Lower leg skin (tissue), 3 donors: ENCODE measurements at regions not wholly inside any gene's neighbourhood (a gene's known extent, or its start where the extent isn't known, plus 50 kb on each side); places are given as distances from the start of the nearest gene placed in this dataset.

Experiments
- POLR2A ChIP-seq, 2 donors: fragments of 450-650 bp; IDR thresholded peaks; one replicate each; pipeline ENCODE4 v1.6.1; 2016 to 2017; ENCODE audit warnings: antibody characterized with exemption in 2 of 2, mild to moderate bottlenecking in 1 of 2, moderate library complexity in 1 of 2
- TF ChIP-seq, protein P1 (sequence below), 3 donors: fragments of 450-650 bp; IDR thresholded peaks; one replicate each; pipeline ENCODE4 v1.5.1; 2016; ENCODE audit warnings: antibody characterized with exemption in 3 of 3, mild to moderate bottlenecking in 3 of 3, moderate library complexity in 2 of 3

DNA sequence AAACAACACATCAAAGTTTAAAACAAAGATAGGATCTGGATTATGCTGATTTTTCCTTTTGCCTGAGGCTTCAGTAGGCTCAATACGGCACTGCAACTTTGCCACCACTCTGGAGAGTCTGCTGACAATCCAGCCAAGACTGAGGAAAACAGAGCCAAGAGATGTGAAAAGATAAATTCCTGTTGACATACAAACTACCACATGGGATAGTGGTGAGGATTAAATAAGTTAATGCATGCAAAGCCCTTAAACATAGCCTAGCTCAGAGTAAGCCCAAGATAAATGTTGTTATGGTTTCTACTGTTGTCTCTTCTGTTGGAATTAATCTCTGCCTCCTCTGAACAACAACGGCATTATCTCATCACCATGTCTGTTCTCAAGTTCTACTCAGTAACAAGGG lies 245.9 kb upstream of the LMCD1 start:
- TF ChIP-seq, protein P1, sequence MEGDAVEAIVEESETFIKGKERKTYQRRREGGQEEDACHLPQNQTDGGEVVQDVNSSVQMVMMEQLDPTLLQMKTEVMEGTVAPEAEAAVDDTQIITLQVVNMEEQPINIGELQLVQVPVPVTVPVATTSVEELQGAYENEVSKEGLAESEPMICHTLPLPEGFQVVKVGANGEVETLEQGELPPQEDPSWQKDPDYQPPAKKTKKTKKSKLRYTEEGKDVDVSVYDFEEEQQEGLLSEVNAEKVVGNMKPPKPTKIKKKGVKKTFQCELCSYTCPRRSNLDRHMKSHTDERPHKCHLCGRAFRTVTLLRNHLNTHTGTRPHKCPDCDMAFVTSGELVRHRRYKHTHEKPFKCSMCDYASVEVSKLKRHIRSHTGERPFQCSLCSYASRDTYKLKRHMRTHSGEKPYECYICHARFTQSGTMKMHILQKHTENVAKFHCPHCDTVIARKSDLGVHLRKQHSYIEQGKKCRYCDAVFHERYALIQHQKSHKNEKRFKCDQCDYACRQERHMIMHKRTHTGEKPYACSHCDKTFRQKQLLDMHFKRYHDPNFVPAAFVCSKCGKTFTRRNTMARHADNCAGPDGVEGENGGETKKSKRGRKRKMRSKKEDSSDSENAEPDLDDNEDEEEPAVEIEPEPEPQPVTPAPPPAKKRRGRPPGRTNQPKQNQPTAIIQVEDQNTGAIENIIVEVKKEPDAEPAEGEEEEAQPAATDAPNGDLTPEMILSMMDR (IDR thresholded peaks at IDR 0.05), result no peak
- no peak for TF ChIP-seq POLR2A (IDR thresholded peaks at IDR 0.05)
